ENCODE measurements at regions not wholly inside any gene's neighbourhood (a gene's known extent, or its start where the extent isn't known, plus 50 kb on each side); places are given as distances from the start of the nearest gene placed in this dataset.

DNA sequence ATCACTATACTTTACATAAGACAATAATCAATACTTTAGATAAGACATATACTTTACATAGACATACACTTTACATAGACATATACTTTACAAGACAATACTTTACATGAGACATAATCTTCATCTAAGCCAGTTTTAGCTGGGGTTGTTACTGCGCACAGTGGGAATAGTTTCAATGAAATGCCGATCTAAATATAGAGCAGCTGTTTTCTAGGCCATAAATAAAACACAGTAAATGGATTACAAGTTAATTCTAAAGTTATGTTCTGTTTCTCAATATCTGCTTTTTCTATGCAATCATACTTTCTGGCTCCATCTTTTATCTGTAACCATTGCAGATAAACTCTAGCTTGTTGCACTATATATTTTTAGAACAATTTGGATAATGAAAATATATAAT, 1470.6 kb upstream of the PABPC4L start:
- no peak for DNase-seq

- DNase-seq = no peak
Measured at GRCh38 chr4:135670548-135670947, 1469.0 kb upstream of the PABPC4L start.

All from right lung (tissue), 2 donors.